Erythroblast (primary cell): ENCODE measurements at regions not wholly inside any gene's neighbourhood (a gene's known extent, or its start where the extent isn't known, plus 50 kb on each side); places are given as distances from the start of the nearest gene placed in this dataset.

Experiments
- GATA1 ChIP-seq: IDR thresholded peaks from 2 replicates; pipeline ENCODE4 v1.6.1; 2011; ENCODE audit warnings: low read depth, mild to moderate bottlenecking, control low read depth, low read length, moderate library complexity
- POLR2A ChIP-seq: IDR thresholded peaks from 2 replicates; pipeline ENCODE4 v1.6.1; 2011; ENCODE audit warnings: mild to moderate bottlenecking, low read length

GRCh38 chr5:82534986-82535385 lies 256.8 kb upstream of the RPS23 start:
- TF ChIP-seq POLR2A (no peak), GATA1 (no peak)
